Neuronal stem cell (in vitro differentiated cells): ENCODE measurements at regions not wholly inside any gene's neighbourhood (a gene's known extent, or its start where the extent isn't known, plus 50 kb on each side); places are given as distances from the start of the nearest gene placed in this dataset.

Experiments used
- DNase-seq: peaks from one replicate; pipeline ENCODE4 v3.0.0-alpha.2; 2013; ENCODE audit warnings: low spot score
- H2AFZ ChIP-seq: one replicate; pipeline ENCODE4 v1.6.1; 2013; ENCODE audit warnings: mild to moderate bottlenecking, low read length, inconsistent platforms
- H2AK5ac ChIP-seq: 2 replicates; pipeline ENCODE4 v1.6.1; 2013; ENCODE audit warnings: low read depth, mild to moderate bottlenecking, inconsistent platforms, low read length, moderate library complexity, mixed read lengths
- H2BK120ac ChIP-seq: 2 replicates; pipeline ENCODE4 v1.6.1; 2013; ENCODE audit warnings: low read depth, mild to moderate bottlenecking, inconsistent platforms, low read length, moderate library complexity, mixed read lengths
- H2BK12ac ChIP-seq: one replicate; pipeline ENCODE4 v1.6.1; 2013; ENCODE audit warnings: low read length, inconsistent platforms
- H2BK15ac ChIP-seq: 2 replicates; pipeline ENCODE4 v1.6.1; 2013; ENCODE audit warnings: mild to moderate bottlenecking, low read length, inconsistent platforms, mixed read lengths
- H2BK5ac ChIP-seq: one replicate; pipeline ENCODE4 v1.6.1; 2013; ENCODE audit warnings: inconsistent platforms, mild to moderate bottlenecking, low read length, moderate library complexity
- H3K14ac ChIP-seq: one replicate; pipeline ENCODE4 v1.6.1; 2013; ENCODE audit warnings: low read length, inconsistent platforms
- H3K18ac ChIP-seq: 2 replicates; pipeline ENCODE4 v1.6.1; 2013; ENCODE audit warnings: low read length, inconsistent platforms
- H3K23ac ChIP-seq: 2 replicates; pipeline ENCODE4 v1.6.1; 2013; ENCODE audit warnings: low read depth, mild to moderate bottlenecking, mixed read lengths, low read length, inconsistent platforms; ENCODE audit not compliant: poor library complexity
- H3K27ac ChIP-seq: replicated peaks from 3 replicates; pipeline ENCODE4 v1.5.1; 2013; ENCODE audit warnings: low read length, inconsistent platforms
- H3K27me3 ChIP-seq, 3 experiments: 2 replicates each; pipeline ENCODE4 v1.6.1; 2013; ENCODE audit warnings: low read length in 3 of 3, mild to moderate bottlenecking in 2 of 3, inconsistent platforms in 1 of 3, low read depth in 1 of 3, mixed read lengths in 1 of 3, moderate library complexity in 1 of 3; ENCODE audit not compliant: control insufficient read depth in 3 of 3, insufficient read depth in 3 of 3
- H3K36me3 ChIP-seq, 2 donors: replicated peaks in 1 of 2; 2 replicates each; pipeline ENCODE4 v1.6.1; 2013; ENCODE audit warnings: low read length in 2 of 2; ENCODE audit not compliant: control insufficient read depth in 2 of 2, insufficient read depth in 2 of 2
- H3K4ac ChIP-seq: 2 replicates; pipeline ENCODE4 v1.6.1; 2013; ENCODE audit warnings: inconsistent platforms, mild to moderate bottlenecking, low read length, moderate library complexity
- H3K4me1 ChIP-seq, 2 donors: 1 replicate in 1 of 2; 2 replicates in 1 of 2; pipeline ENCODE4 v1.6.1; 2013; ENCODE audit warnings: low read length in 2 of 2, low read depth in 1 of 2; ENCODE audit not compliant: control insufficient read depth in 2 of 2, insufficient read depth in 1 of 2
- H3K4me2 ChIP-seq: one replicate; pipeline ENCODE4 v1.6.1; 2013; ENCODE audit warnings: mild to moderate bottlenecking, low read length, inconsistent platforms; ENCODE audit not compliant: insufficient read depth, poor library complexity, severe bottlenecking
- H3K4me3 ChIP-seq, 2 donors: 2 replicates each; pipeline ENCODE4 v1.5.1; 2013; ENCODE audit warnings: low read length in 2 of 2, mild to moderate bottlenecking in 2 of 2, inconsistent platforms in 1 of 2, moderate library complexity in 1 of 2
- H3K79me1 ChIP-seq: one replicate; pipeline ENCODE4 v1.6.1; 2013; ENCODE audit warnings: low read depth, mild to moderate bottlenecking, inconsistent platforms, low read length, moderate library complexity
- H3K9ac ChIP-seq: one replicate; pipeline ENCODE4 v1.6.1; 2013; ENCODE audit warnings: mild to moderate bottlenecking, low read depth, low read length, inconsistent platforms; ENCODE audit not compliant: poor library complexity
- H3K9me3 ChIP-seq, 2 donors: replicated peaks in 1 of 2; 2 replicates each; pipeline versions ENCODE3 to v1.6.1; 2013; ENCODE audit warnings: low read length in 2 of 2, mild to moderate bottlenecking in 2 of 2, inconsistent platforms in 1 of 2, low read depth in 1 of 2, mixed read lengths in 1 of 2, moderate library complexity in 1 of 2; ENCODE audit not compliant: control insufficient read depth in 2 of 2, insufficient read depth in 1 of 2
- H4K8ac ChIP-seq: one replicate; pipeline ENCODE4 v1.6.1; 2013; ENCODE audit warnings: low read depth, mild to moderate bottlenecking, inconsistent platforms, low read length, moderate library complexity
- H4K91ac ChIP-seq: one replicate; pipeline ENCODE4 v1.6.1; 2013; ENCODE audit warnings: low read length, low read depth, mild to moderate bottlenecking, inconsistent platforms; ENCODE audit not compliant: poor library complexity
- WGBS, 2 donors: extraction: QIAGEN DNeasy Blood & Tissue Kit; methylation state at CpG; one replicate each; pipeline ENCODE4 v1.1.7; 2013; ENCODE audit warnings: missing lambda C conversion rate in 2 of 2, mixed read lengths in 1 of 2; ENCODE audit not compliant: insufficient read length in 2 of 2, insufficient replicate concordance in 1 of 2; ENCODE audit errors: extremely low coverage in 2 of 2; 5-methylcytosine and 5-hydroxymethylcytosine counted together

- no peak overlapping the region for H4K91ac ChIP-seq
- H3K36me3 ChIP-seq = no peaks in the 10 kb centered on the region
- H3K4me2 ChIP-seq = no peak overlapping the region
- H2AK5ac ChIP-seq = no peak overlapping the region
- peaks cover 0 to 7% (median 0%) of the 10 kb centered on the region in 3 experiments for H3K27me3 ChIP-seq
- H3K14ac ChIP-seq = no peak overlapping the region
- H3K4me3 ChIP-seq = no peak overlapping the region
- no CpG with 5 or more reads among the region's 4 CpGs for WGBS, 2 donors
- H3K23ac ChIP-seq = no peak overlapping the region
- no peak overlapping the region for H4K8ac ChIP-seq
- no peak for DNase-seq
- H3K9me3 ChIP-seq = no peaks in the 10 kb centered on the region
- no peak overlapping the region for H2AFZ ChIP-seq
- H3K4ac ChIP-seq = no peak overlapping the region
- H3K4me1 ChIP-seq = peaks cover 2 to 3% of the 10 kb centered on the region in 2 donors
- H3K9ac ChIP-seq = no peak overlapping the region
- no peak overlapping the region for H3K18ac ChIP-seq
- no peak overlapping the region for H2BK120ac ChIP-seq
- no peak overlapping the region for H2BK15ac ChIP-seq
- H3K79me1 ChIP-seq = no peaks in the 10 kb centered on the region
- no peak overlapping the region for H2BK5ac ChIP-seq
- no peak overlapping the region for H3K27ac ChIP-seq
- H2BK12ac ChIP-seq = no peak overlapping the region
These were observed 62.7 kb upstream of the CD302 start for GRCh38 chr2:159860581-159861310.

- Histone ChIP-seq H3K9ac (no peak overlapping the region), H3K4me1 (peaks cover 3 to 4% of the 10 kb centered on the region in 2 donors), H3K4ac (no peak overlapping the region), H3K36me3 (no peaks in the 10 kb centered on the region), H3K27ac (no peak overlapping the region), H4K8ac (no peak overlapping the region), H4K91ac (no peak overlapping the region), H3K18ac (no peak overlapping the region), H3K27me3 (peaks cover 0 to 7% (median 0%) of the 10 kb centered on the region in 3 experiments), H2BK15ac (no peak overlapping the region), H3K4me3 (no peak overlapping the region), H2BK120ac (no peak overlapping the region), H3K14ac (no peak overlapping the region), H3K79me1 (no peaks in the 10 kb centered on the region), H2AK5ac (no peak overlapping the region), H3K23ac (no peak overlapping the region), H2BK12ac (no peak overlapping the region), H2AFZ (no peak overlapping the region), H3K4me2 (no peak overlapping the region), H3K9me3 (no peaks in the 10 kb centered on the region), H2BK5ac (no peak overlapping the region)
- no CpG with 5 or more reads among the region's 1 CpG for WGBS, 2 donors
- DNase-seq = no peak
These were observed 61.6 kb upstream of the CD302 start for GRCh38 chr2:159859583-159859982.

GRCh38 chr2:159856760-159857159 lies 58.8 kb upstream of the CD302 start:
- H3K9ac ChIP-seq = no peak overlapping the region
- no peak overlapping the region for H3K14ac ChIP-seq
- no peak overlapping the region for H3K23ac ChIP-seq
- H2BK15ac ChIP-seq = no peak overlapping the region
- H3K4me3 ChIP-seq = no peak overlapping the region
- H4K91ac ChIP-seq = no peak overlapping the region
- H2BK12ac ChIP-seq = no peak overlapping the region
- no peak overlapping the region for H2BK120ac ChIP-seq
- H3K27ac ChIP-seq = no peak overlapping the region
- no peak overlapping the region for H2BK5ac ChIP-seq
- H3K4ac ChIP-seq = no peak overlapping the region
- DNase-seq = peak; percentile 14
- no peaks in the 10 kb centered on the region for H3K9me3 ChIP-seq
- H3K27me3 ChIP-seq = peaks cover 0 to 7% (median 0%) of the 10 kb centered on the region in 3 experiments
- peaks cover 3 to 4% of the 10 kb centered on the region in 2 donors for H3K4me1 ChIP-seq
- H4K8ac ChIP-seq = no peak overlapping the region
- no peak overlapping the region for H2AK5ac ChIP-seq
- no CpG with 5 or more reads among the region's 2 CpGs for WGBS, 2 donors
- H2AFZ ChIP-seq = no peak overlapping the region
- no peak overlapping the region for H3K18ac ChIP-seq
- no peaks in the 10 kb centered on the region for H3K36me3 ChIP-seq
- H3K4me2 ChIP-seq = no peak overlapping the region
- no peaks in the 10 kb centered on the region for H3K79me1 ChIP-seq

- H2BK12ac ChIP-seq = no peak overlapping the region
- no CpG with 5 or more reads among the region's 5 CpGs for WGBS, 2 donors
- no peak overlapping the region for H3K23ac ChIP-seq
- no peaks in the 10 kb centered on the region for H3K79me1 ChIP-seq
- H3K4me1 ChIP-seq = peaks cover 3 to 4% of the 10 kb centered on the region in 2 donors
- no peak overlapping the region for H3K14ac ChIP-seq
- H3K4me2 ChIP-seq = no peak overlapping the region
- H2BK120ac ChIP-seq = no peak overlapping the region
- no peaks in the 10 kb centered on the region for H3K9me3 ChIP-seq
- H3K36me3 ChIP-seq = no peaks in the 10 kb centered on the region
- H3K4me3 ChIP-seq = no peak overlapping the region
- no peak overlapping the region for H4K91ac ChIP-seq
- H3K27me3 ChIP-seq = peaks cover 0 to 7% (median 0%) of the 10 kb centered on the region in 3 experiments
- DNase-seq = no peak
- no peak overlapping the region for H4K8ac ChIP-seq
- H2AK5ac ChIP-seq = no peak overlapping the region
- H3K18ac ChIP-seq = peak overlapping the region; percentile 2
- H2AFZ ChIP-seq = no peak overlapping the region
- H3K27ac ChIP-seq = no peak overlapping the region
- H3K4ac ChIP-seq = no peak overlapping the region
- no peak overlapping the region for H2BK15ac ChIP-seq
- no peak overlapping the region for H2BK5ac ChIP-seq
- H3K9ac ChIP-seq = no peak overlapping the region
These were observed 57.6 kb upstream of the CD302 start for GRCh38 chr2:159855557-159856061.
